Stimulated activated CD4-positive, alpha-beta T cell treated with anti-CD3 and anti-CD28 coated beads, TNF-alpha, amount 100 ng/mL, for 24 hours (primary cell): ENCODE measurements at regions not wholly inside any gene's neighbourhood (a gene's known extent, or its start where the extent isn't known, plus 50 kb on each side); places are given as distances from the start of the nearest gene placed in this dataset.

ENCODE experiments used
- DNase-seq, 3 experiments: peaks; one replicate each; pipeline ENCODE4 v3.0.0-alpha.2; 2020; ENCODE audit warnings: low read depth in 3 of 3

DNA sequence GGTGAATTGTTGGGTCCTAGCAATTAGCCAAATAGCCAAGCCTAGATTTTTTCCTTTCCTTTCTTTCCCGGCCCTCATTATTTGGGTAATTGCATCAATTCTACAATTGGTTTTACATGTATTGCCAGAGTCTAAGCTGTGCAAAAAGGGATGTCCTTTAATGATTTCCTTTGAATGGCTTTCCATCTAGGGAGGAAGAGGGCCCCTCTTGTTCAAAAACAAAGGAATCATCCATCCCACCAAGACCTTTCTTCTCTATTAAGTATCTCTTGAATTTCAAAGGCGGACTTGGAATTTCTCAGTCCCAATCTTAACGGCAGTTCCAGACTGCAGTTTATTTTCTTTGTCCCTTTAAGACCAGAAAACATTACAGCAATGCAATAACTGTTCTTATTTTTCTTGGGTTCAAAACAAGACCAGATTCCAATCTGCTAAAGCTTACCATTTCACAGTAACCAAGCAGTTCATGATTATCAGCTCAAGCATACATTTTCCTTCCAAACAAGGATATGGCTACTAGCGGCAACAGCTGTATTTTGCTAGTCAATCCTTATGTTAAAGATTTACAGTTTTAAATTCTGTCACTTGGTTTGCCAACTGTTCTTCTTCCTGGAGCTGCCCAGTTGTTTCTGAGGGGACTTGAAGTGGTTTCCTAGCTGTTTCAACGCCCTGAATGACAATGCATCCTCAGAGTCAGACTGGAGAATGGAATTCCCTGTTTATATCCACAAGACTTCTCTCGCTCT is 91.4 kb upstream of the LRIG1 start:
- no peak for DNase-seq

DNA sequence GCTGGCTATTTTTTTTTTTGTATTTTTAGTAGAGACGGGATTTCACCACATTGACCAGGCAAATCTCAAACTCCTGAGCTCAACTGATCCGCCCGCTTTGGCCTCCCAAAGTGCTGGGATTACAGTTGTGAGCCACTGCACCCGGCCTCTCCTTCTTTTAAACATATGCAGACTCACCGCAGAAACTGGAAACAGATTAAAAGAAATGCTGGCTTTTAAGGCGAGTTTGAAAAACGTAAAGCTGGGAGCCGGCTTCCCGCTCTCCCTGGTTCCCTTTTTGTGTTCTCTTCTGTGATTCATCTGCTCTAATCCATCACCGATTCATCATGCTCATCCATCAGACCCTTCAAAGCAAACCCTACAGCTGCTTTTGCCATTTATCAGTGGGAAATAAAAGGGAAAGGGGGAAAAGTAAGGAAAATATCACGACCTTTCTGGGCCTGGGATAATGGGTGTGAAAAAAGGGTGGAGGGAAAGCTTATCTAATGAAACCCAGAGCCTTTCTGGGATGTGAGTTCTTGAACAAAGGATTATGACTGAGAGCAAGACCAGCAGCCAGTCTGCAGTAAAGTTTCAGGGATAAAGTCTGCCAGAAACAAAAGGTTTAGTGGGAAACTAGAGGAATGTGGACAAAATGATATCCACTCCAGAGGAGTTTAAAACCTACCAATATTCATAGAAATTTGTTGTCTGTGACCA is 92.3 kb upstream of the LRIG1 start:
- no peak for DNase-seq

DNA sequence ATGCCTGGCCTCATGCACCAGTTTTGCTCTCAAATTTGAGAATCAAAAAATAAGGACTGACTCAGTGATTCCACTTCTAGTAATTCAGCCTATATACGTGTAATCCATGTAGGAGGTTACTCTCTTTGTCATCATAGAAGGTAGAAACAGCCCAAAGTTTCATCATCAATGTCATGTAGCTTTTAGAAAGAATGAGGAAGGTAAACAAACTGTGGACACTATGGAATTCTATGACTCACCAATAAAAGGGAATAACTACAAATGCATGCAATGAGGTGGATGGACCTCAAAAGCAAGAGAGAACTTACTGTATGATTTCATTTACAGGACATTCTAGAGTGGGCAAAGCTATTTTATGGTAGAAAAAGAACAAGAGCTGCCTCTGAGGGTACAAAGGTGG is 93.2 kb upstream of the LRIG1 start:
- DNase-seq, result no peak

DNA sequence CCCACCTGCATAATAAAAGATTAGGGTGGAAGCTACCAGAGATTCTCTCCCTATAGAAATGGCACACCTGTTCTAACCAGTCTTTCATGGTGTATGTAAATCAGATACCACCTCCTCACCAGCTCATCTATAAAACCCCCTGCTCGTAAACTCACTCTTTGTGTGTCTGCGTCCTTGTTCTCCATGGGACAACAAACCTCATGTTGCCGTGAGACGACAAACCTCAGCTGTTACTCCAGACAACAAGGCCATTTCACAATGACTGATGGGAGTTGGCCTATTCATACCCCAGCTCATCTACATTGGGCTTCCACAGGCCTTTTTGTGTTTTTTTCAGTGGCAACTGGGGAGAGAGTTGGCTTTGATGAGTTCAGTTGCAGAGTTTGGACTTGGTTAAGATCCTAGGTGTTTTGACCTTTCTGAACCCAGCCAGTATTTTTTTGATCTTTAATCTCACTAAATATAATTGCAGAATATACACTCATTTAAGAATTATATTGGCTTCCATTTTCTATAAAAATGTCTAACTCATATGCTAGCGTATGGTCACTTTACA is 96.6 kb upstream of the LRIG1 start:
- no peak for DNase-seq

DNA sequence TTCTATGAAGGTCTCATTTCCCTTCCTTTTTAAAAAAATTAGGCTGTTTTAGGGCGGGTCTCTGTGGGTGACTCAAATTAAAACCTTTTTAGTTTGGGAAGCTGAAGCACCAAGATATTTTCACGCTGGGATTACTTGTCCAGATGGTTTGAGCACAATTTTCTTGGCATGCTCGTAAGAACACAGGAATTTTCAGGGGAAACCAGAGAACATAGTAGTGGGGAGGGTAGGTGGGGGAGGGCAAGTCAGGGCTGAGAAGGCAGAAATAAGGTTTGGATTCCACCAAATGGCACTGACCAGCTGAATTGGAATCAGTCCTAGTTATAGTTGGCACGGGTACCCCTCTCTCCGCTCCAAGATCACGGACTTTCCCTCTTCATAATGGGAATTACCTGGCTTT is 97.3 kb upstream of the LRIG1 start:
- DNase-seq, result no peak

DNA sequence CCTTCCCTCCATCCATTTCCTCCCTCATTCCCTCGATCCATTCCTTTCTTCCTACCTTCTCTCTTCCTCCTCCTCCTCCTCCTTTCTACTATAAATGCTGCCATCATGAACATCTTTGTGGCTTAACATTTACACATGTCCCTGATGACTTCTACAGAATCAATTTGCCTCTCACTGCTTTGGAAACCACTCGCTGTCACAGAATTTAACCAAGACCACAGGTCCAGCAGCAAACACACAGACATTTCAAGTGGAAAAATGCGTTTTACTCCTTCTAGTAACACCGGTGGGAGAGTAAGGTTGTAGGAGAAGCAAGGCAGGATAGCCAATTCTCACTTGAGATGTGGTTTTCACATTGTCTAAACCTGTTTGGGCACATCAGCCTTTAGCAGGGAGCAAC is 101.4 kb upstream of the LRIG1 start:
- no peak for DNase-seq

DNA sequence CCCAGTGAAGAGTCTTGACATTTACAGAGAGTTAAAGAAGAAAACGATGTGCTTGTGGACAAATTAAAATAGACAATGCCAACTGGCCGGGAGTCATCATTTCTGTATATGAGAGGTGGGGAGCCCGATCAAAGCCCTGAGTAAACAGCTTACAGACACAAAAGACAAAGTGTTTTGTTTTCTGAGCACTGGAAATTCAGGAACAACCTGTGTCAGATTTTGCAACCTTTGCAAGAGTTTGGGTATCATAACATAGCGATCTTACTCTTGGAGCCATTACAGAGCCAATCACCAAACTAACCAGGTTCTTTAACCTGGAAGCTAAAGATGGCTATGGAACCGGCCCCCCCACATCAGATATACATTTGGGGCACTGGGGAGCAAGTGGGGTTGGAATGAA is 101.9 kb upstream of the LRIG1 start:
- DNase-seq, result no peak

DNA sequence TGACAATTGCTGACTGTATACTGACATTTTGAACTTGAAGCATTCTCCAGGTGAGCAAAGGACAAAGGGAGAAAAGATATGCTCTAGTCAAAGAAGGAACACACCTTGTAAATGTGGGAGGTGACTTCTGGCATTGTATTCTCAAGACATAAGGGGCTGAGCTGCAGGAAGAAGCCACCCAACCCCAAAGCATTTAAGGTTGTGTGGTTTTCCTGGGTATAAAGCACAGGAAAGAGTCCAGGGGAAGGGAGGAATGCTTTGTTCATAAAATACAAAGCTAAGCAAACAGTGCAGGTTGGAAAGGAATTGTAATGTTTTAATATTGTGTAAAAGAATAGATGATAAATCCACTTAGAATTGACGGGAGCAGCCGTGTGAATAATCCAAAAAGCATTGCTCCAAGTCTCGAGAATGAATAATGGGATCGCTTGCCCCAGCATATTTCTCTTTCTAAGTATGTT is 102.4 kb upstream of the LRIG1 start:
- no peak for DNase-seq

DNA sequence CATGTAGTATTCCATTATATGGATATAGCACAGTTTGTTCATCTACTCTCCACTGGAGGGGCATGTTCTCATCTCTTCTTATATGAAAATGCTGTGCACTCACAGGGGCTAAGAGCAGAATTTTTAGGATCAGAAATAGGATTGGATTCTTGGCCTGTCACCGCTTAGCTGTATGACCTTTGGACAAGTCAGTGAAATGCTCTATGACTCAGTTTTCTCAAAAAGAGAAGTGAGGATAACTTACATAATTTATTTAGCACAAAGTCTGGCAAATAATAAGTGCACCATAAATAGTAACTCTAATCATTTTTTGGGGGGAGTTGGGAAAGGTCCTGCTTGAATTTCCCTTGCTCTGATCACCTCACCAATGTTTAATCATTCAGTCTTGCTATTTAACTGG is 103.7 kb upstream of the LRIG1 start:
- no peak for DNase-seq

DNA sequence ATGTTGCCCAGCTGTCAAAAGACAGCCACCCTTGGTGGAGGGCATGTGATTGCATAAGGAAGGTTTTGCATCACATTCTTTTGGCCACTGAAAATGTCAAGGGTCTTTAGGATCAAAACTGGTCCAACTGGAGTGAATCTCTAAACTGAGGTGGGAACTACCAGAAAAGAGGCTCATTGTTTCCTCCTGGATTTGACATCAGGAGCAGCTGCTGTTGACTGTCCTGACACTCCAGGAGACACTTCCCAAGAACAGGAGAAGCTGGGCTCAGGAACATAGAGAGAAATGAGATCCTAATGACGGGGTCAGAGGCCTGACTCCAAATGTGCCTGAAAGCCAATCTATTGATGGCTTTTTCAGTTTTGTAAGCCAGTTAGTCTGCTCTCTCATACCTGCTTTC is 105.3 kb upstream of the LRIG1 start:
- no peak for DNase-seq

DNA sequence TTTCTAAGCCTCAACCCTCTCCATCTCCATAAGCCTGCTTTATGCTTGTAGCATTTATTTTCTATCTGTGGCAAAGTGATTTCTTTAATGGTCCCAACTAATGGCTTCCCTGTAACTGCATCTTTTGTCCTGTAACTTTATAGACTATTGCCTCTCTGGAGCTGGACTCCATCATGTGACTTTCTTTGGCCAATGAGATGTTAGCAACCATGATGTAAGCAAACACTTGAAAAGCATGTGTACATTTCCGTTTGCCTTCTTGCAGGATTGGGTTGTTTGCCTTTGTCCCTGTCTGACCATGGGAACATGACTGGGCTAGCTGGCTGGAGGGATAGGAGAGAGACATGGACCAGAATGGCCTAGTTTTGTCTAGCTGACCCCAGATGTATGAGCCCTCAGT is 106.0 kb upstream of the LRIG1 start:
- DNase-seq, result no peak

DNA sequence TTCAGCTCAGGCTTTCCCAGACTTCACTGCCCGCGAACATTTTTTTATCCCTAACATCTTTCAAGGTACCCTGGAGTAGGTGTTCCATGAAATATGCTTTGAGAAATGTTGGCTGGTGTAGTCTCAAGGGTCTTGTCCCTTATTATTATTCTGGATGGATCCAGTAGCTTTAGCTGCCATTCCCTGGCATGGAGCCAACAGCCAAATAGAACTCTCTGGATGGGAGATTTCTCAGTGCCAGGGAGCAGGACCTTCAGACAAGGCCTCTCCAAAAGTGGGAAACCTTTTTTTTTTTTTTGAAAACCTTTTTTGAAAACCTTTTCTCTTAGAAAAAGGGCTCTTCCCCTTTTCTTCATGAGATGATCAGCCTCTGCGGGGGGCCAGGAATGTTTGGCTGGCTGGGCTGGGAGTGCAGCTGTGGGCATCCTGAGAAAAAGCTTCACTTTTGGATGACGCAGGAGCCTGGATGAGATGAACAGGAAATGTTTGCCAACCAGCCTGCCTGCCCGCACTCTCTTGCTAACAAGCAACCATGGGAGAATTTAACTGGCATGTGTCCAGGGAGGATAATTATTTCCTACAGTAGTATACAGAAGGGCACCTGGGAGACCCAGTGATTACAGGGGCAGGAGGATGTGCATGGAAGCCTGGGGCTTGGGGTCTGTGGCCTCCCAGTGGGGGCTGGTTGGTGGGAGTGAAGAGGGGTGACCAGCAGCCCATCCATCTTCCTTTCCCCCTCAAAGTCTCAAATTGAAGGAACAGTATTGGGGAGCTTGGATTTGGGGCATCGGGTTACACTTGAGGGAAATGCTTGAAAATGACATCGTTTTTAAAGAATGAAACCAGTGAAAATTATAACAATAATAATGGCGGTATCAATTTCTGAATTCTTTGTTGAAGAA is 109.1 kb upstream of the LRIG1 start:
- DNase-seq, result no peak

DNA sequence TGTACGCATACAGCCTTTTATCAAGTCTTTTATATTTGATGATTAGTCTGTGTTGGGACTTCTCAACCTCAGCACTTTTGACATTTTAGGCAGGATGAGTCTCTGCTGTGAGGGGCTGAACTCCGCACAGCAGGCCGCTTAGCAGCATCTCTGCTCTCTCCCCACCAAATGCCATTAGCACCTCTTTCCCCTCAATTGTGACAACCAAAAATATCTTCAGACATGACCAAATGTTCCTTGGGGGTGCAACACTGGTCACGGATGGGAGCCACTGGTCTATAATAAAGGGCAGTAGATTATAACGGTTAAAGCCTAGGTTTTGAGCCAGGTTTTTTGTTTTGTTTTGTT is 109.7 kb upstream of the LRIG1 start:
- DNase-seq, result no peak

DNA sequence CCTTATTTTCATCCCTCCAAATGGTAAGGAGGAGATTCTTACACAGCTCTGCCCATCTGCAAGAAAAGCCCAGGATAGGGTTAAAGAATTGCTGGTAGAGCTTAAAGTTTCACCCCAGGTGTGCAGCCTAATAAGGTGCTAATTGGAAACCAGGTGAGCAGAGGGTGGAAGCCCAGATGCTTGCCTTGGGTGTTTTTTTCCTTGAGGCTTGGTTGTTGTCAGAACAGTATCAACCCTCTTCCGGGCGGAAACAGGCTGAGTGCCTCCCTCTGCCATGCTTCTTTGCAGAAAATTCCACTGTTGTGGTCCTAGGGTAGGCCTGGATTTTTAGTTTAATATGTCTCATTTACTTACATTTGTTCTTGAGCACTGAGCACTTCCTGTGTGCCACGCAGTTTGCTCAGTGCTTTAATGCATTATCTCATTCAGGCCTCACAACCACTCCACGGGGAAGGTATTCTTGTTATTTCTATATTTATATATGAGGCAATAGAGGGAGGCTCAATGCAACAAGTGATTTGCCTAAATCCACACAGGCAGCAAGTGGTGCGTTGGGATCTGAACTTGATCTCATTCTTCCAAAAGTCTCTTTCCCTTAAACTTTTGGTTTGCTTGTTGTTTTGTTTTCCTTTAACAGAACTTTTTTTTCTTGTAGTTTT is 115.0 kb upstream of the LRIG1 start:
- DNase-seq, result no peak

DNA sequence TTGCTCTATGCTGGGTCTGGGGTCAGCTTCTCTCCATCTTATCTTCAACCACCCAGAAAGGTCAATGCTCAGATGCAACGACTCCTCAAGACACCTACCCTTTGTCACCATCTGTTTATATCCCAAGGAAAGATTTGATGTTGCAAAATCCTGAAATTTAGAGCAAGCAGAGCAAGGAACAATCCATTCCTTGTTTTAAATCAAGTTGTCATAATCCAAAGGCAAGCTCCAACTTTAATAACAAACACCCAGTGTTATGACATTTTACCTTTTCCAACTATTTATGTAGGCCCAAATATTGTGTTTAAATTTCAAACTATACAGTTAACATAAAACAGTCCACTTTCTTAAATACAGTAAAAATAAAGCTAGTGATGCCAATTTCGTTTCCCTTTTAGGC is 116.5 kb upstream of the LRIG1 start:
- DNase-seq, result no peak

DNA sequence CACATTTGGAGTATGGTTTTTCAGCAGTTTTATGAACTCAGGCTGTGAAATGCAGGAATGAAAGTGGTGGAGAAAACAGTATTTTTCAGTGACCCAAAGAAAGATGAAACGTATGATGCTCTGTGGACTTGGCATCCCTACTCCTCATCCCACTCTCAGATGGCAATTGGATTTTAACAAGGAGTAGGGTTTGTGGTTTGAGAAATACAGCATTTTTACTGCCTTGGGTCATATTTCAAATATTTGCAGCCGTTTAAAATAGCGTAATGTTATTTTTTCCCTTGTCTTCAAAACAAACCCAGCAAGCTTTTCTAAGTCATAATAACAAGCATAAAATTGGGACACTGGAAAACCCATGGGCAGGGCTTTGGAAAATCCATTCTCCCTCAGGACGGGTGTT is 117.2 kb upstream of the LRIG1 start:
- no peak for DNase-seq

DNA sequence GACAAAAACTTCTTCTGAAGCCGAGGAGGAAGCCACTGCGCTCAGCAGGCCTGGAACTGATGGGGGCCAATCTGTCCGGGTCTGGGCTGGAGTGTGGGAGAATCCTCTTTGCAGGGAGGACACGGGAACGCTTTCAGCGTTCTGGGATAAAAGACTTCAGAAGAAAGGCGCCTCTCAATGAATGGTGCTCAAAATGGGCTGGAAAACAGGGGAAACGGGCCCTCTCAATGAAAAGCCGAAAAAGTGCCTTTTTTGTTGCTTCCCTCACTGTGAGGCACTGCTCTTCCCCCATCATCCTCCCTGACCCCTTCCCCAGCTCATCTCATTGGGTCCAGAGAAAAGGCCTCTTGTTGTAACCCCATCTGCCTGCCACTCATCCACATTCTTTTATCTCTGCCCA is 119.5 kb upstream of the LRIG1 start:
- no peak for DNase-seq

DNA sequence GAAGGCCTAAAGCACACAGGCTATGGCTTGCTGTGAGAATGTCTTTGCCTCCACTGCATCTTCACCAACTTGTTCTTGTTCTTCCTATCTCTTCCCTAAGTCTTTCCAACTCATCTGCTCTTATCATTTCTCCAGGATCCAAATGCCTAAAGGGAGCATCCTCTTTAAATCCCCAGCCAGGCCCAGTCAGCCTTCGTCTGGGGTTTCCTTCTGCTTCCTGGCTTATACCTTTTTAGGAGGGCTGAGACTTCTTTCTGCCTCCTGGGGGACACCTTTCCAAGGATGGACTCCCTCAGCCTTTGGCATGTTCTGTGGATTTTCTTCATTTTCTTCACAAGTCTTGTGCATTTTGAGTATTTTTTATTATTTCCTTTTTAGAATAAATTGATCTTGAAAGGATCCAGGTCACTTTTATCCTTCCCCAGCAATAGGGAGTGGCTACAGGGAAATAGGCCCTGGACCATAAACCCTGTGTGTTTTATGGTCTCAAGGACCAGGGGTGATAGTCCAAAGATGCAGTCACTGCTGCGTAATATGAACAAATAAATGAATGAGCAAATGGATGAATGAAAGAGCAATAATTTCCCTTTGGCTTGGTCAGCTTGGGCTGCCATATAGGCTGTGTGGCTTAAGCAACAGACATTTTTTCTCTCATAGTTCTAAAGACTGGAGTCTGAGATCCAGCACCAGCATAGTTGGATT is 122.1 kb upstream of the LRIG1 start:
- no peak for DNase-seq

DNA sequence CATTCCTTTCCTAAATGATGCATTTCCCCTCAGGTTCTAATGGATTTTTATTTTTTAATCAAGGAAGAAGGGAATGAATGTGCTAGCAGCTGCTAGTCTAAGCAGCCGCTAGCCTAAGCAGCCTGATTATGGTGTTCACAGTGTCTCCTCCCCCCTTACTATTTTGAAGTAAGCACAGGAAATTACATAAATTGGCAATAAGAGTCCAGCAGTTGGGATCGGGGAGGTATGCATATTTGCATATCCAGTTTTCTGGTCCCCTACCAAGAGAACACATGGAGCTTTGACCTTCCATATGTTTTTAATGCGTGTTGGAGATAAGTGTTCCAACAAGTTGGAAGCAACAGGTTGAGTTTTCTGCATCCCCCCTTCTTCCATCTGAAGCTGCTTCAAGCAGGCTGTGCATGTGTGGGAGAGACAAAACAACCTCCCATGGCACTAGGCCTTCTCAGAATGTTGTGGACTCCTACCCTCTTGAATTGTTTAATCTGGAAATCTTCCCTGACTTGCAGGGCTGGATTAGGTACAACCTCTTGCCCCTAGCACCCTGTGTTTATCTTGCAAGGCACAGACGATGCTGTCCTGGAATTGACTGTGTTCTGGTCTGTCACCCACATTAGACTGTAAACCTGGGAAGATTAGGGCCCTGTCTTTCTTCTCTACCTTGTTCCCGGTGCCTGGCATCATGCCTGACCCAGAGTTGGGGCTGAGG is 124.8 kb upstream of the LRIG1 start:
- no peak for DNase-seq

DNA sequence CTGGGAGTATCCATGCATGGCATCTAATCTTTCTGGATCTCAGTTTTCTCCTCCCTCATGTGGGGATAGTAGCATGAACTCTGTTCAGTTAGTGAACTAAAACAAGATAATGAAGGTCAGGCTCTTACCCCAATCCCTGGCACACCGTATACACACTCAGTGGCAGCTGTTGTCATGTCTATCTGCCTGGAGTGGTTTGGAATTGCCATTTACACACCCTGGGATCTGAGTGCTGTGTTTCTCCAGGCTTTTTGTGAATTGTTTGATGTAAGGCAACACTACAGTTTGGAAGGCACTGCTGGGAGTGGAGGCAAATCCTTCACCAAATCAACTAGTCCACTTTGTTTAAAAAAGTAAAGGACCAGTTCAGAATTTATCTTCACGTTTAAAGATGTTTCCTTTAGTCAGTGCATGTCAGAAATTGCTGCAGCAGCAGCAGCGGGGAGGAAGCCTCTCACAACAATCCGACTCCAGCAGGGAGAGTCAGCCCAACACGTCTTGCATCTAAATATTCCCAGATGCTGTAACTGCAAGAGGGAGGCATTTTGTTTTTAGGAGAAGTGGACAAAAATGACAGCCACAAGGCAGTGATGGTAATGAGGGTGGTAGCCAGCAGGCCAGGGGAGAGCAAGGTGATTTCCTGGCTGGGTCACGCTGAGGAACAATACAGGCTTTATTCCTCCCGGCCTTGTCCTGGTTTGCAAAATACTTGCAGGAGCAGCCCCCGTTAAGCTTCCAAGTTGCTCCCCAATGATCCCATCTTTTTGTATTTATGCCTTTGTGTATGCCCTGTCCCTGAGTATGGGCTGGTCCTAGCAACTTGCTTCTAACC is 128.5 kb upstream of the LRIG1 start:
- no peak for DNase-seq
